ENCODE measurements at regions not wholly inside any gene's neighbourhood (a gene's known extent, or its start where the extent isn't known, plus 50 kb on each side); places are given as distances from the start of the nearest gene placed in this dataset.

DNA sequence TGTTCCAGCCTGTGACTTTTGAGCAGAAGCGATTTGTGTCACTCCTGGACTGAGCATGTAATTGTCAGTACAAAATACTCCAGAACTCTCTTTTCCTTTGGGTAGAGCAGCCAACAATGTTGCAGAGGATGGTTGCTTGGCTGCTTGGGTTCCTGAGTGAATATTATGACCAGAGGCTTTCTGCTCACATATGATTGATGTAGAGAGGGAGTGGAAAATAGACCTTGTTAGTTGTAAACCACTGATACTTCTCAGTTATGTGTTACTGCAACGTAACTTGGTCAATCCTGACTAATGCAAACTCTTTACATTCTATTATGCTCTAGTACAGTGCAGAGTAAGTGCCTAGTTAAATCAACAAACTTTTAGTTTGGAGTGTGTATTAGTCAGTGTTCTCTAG, 322.6 kb upstream of the KCNH8 start:
- TF ChIP-seq CTCF (IDR thresholded peaks at IDR 0.05), result no peak
- TF ChIP-seq POLR2A (IDR thresholded peaks at IDR 0.05), result no peak

Measured in adrenal gland (tissue), 5 donors.